ENCODE measurements at regions not wholly inside any gene's neighbourhood (a gene's known extent, or its start where the extent isn't known, plus 50 kb on each side); places are given as distances from the start of the nearest gene placed in this dataset.

- no peaks in the 10 kb centered on the region for H3K36me3 ChIP-seq (ENCODE audit: insufficient read depth, insufficient read length, low read length)
- no peak overlapping the region for H3K9ac ChIP-seq (ENCODE audit: insufficient read length, low read depth)
- no peak overlapping the region for H3K4me3 ChIP-seq (ENCODE audit: insufficient read length, low read depth)
- H3K27me3 ChIP-seq (ENCODE audit: insufficient read depth, insufficient read length), result peaks cover 3% of the 10 kb centered on the region
- no peak for DNase-seq (ENCODE audit: low read depth, low spot score)
- TF ChIP-seq SUZ12 (IDR thresholded peaks at IDR 0.05; ENCODE audit: extremely low read depth, insufficient read depth, insufficient read length), result no peak
- no peak for TF ChIP-seq ZNF274 (IDR thresholded peaks at IDR 0.05; ENCODE audit: low read depth, low read length)
- H3K9me3 ChIP-seq (ENCODE audit: insufficient read depth, low read length), result no peaks in the 10 kb centered on the region
- peaks cover 2% of the 10 kb centered on the region for H3K4me1 ChIP-seq (ENCODE audit: insufficient read depth, insufficient read length)
Measured at GRCh38 chr1:30449428-30450147, 273.8 kb downstream of the MATN1 start.

GRCh38 chr1:30449003-30449402, 274.4 kb downstream of the MATN1 start:
- no peak overlapping the region for H3K9ac ChIP-seq (ENCODE audit: insufficient read length, low read depth)
- TF ChIP-seq YY1 (IDR thresholded peaks at IDR 0.05; ENCODE audit: insufficient read depth, insufficient read length), result no peak
- TF ChIP-seq ZNF274 (IDR thresholded peaks at IDR 0.05; ENCODE audit: low read depth, low read length), result no peak
- TF ChIP-seq SUZ12 (IDR thresholded peaks at IDR 0.05; ENCODE audit: extremely low read depth, insufficient read depth, insufficient read length), result no peak
- no peak overlapping the region for H3K4me3 ChIP-seq (ENCODE audit: insufficient read length, low read depth)
- H3K27me3 ChIP-seq (ENCODE audit: insufficient read depth, insufficient read length), result peaks cover 3% of the 10 kb centered on the region
- no peak for DNase-seq (ENCODE audit: low read depth, low spot score)
- H3K36me3 ChIP-seq (ENCODE audit: insufficient read depth, insufficient read length, low read length), result no peaks in the 10 kb centered on the region
- peaks cover 2% of the 10 kb centered on the region for H3K4me1 ChIP-seq (ENCODE audit: insufficient read depth, insufficient read length)
- H3K9me3 ChIP-seq (ENCODE audit: insufficient read depth, low read length), result no peaks in the 10 kb centered on the region

GRCh38 chr1:30447701-30448100, 275.7 kb downstream of the MATN1 start:
- DNase-seq (ENCODE audit: low read depth, low spot score), result no peak
- Histone ChIP-seq H3K9ac (ENCODE audit: insufficient read length, low read depth) (no peak overlapping the region), H3K4me3 (ENCODE audit: insufficient read length, low read depth) (no peak overlapping the region), H3K9me3 (ENCODE audit: insufficient read depth, low read length) (no peaks in the 10 kb centered on the region), H3K36me3 (ENCODE audit: insufficient read depth, insufficient read length, low read length) (no peaks in the 10 kb centered on the region), H3K27me3 (ENCODE audit: insufficient read depth, insufficient read length) (peaks cover 3% of the 10 kb centered on the region), H3K4me1 (ENCODE audit: insufficient read depth, insufficient read length) (peaks cover 2% of the 10 kb centered on the region)
- TF ChIP-seq SUZ12 (IDR thresholded peaks at IDR 0.05; ENCODE audit: extremely low read depth, insufficient read depth, insufficient read length) (no peak), ZNF274 (IDR thresholded peaks at IDR 0.05; ENCODE audit: low read depth, low read length) (no peak), YY1 (IDR thresholded peaks at IDR 0.05; ENCODE audit: insufficient read depth, insufficient read length) (no peak)

GRCh38 chr1:30447080-30447479, 276.3 kb downstream of the MATN1 start:
- Histone ChIP-seq H3K9ac (ENCODE audit: insufficient read length, low read depth) (no peak overlapping the region), H3K4me1 (ENCODE audit: insufficient read depth, insufficient read length) (peaks cover 2% of the 10 kb centered on the region), H3K4me3 (ENCODE audit: insufficient read length, low read depth) (no peak overlapping the region), H3K27me3 (ENCODE audit: insufficient read depth, insufficient read length) (peaks cover 3% of the 10 kb centered on the region), H3K36me3 (ENCODE audit: insufficient read depth, insufficient read length, low read length) (no peaks in the 10 kb centered on the region), H3K9me3 (ENCODE audit: insufficient read depth, low read length) (no peaks in the 10 kb centered on the region)
- TF ChIP-seq SUZ12 (IDR thresholded peaks at IDR 0.05; ENCODE audit: extremely low read depth, insufficient read depth, insufficient read length) (no peak), YY1 (IDR thresholded peaks at IDR 0.05; ENCODE audit: insufficient read depth, insufficient read length) (no peak), ZNF274 (IDR thresholded peaks at IDR 0.05; ENCODE audit: low read depth, low read length) (no peak)
- DNase-seq (ENCODE audit: low read depth, low spot score), result no peak

GRCh38 chr1:30446508-30446907, 276.9 kb downstream of the MATN1 start:
- no peak for DNase-seq (ENCODE audit: low read depth, low spot score)
- Histone ChIP-seq H3K27me3 (ENCODE audit: insufficient read depth, insufficient read length) (peaks cover 3% of the 10 kb centered on the region), H3K9me3 (ENCODE audit: insufficient read depth, low read length) (no peaks in the 10 kb centered on the region), H3K4me3 (ENCODE audit: insufficient read length, low read depth) (no peak overlapping the region), H3K36me3 (ENCODE audit: insufficient read depth, insufficient read length, low read length) (no peaks in the 10 kb centered on the region), H3K9ac (ENCODE audit: insufficient read length, low read depth) (no peak overlapping the region), H3K4me1 (ENCODE audit: insufficient read depth, insufficient read length) (peaks cover 2% of the 10 kb centered on the region)
- TF ChIP-seq ZNF274 (IDR thresholded peaks at IDR 0.05; ENCODE audit: low read depth, low read length), result no peak
- no peak for TF ChIP-seq YY1 (IDR thresholded peaks at IDR 0.05; ENCODE audit: insufficient read depth, insufficient read length)
- no peak for TF ChIP-seq SUZ12 (IDR thresholded peaks at IDR 0.05; ENCODE audit: extremely low read depth, insufficient read depth, insufficient read length)

GRCh38 chr1:30446095-30446494, 277.3 kb downstream of the MATN1 start:
- Histone ChIP-seq H3K4me3 (ENCODE audit: insufficient read length, low read depth) (no peak overlapping the region), H3K36me3 (ENCODE audit: insufficient read depth, insufficient read length, low read length) (no peaks in the 10 kb centered on the region), H3K27me3 (ENCODE audit: insufficient read depth, insufficient read length) (peaks cover 3% of the 10 kb centered on the region), H3K9ac (ENCODE audit: insufficient read length, low read depth) (no peak overlapping the region), H3K4me1 (ENCODE audit: insufficient read depth, insufficient read length) (peaks cover 2% of the 10 kb centered on the region), H3K9me3 (ENCODE audit: insufficient read depth, low read length) (no peaks in the 10 kb centered on the region)
- no peak for TF ChIP-seq ZNF274 (IDR thresholded peaks at IDR 0.05; ENCODE audit: low read depth, low read length)
- no peak for TF ChIP-seq SUZ12 (IDR thresholded peaks at IDR 0.05; ENCODE audit: extremely low read depth, insufficient read depth, insufficient read length)
- no peak for TF ChIP-seq YY1 (IDR thresholded peaks at IDR 0.05; ENCODE audit: insufficient read depth, insufficient read length)
- DNase-seq (ENCODE audit: low read depth, low spot score), result no peak

- Histone ChIP-seq H3K27me3 (ENCODE audit: insufficient read depth, insufficient read length) (peaks cover 3% of the 10 kb centered on the region), H3K9me3 (ENCODE audit: insufficient read depth, low read length) (no peaks in the 10 kb centered on the region), H3K36me3 (ENCODE audit: insufficient read depth, insufficient read length, low read length) (no peaks in the 10 kb centered on the region), H3K4me1 (ENCODE audit: insufficient read depth, insufficient read length) (peaks cover 2% of the 10 kb centered on the region), H3K4me3 (ENCODE audit: insufficient read length, low read depth) (no peak overlapping the region), H3K9ac (ENCODE audit: insufficient read length, low read depth) (no peak overlapping the region)
- TF ChIP-seq ZNF274 (IDR thresholded peaks at IDR 0.05; ENCODE audit: low read depth, low read length), result no peak
- no peak for TF ChIP-seq YY1 (IDR thresholded peaks at IDR 0.05; ENCODE audit: insufficient read depth, insufficient read length)
- no peak for TF ChIP-seq SUZ12 (IDR thresholded peaks at IDR 0.05; ENCODE audit: extremely low read depth, insufficient read depth, insufficient read length)
- no peak for DNase-seq (ENCODE audit: low read depth, low spot score)
Measured at GRCh38 chr1:30445449-30445848, 277.9 kb downstream of the MATN1 start.

Data from NT2/D1 (cell line).